Cardiac fibroblast (primary cell): ENCODE measurements at regions not wholly inside any gene's neighbourhood (a gene's known extent, or its start where the extent isn't known, plus 50 kb on each side); places are given as distances from the start of the nearest gene placed in this dataset.

ENCODE experiments used
- DNase-seq, 2 donors: peaks; one replicate each; pipeline versions ENCODE4 v3.0.0 to v3.0.0-alpha.2; 2010; ENCODE audit warnings: low read depth in 2 of 2
- H3K4me3 ChIP-seq, 2 donors: replicated peaks in 1 of 2; 1 replicate in 1 of 2; 2 replicates in 1 of 2; pipeline ENCODE4 v1.5.1; 2011; ENCODE audit warnings: low read depth in 2 of 2, low read length in 2 of 2, mild to moderate bottlenecking in 2 of 2, moderate library complexity in 1 of 2
- TF ChIP-seq, protein P1 (sequence below): IDR thresholded peaks from one replicate; pipeline ENCODE4 v1.5.1; 2011; ENCODE audit warnings: low read depth, mild to moderate bottlenecking, low read length, inconsistent platforms

DNA sequence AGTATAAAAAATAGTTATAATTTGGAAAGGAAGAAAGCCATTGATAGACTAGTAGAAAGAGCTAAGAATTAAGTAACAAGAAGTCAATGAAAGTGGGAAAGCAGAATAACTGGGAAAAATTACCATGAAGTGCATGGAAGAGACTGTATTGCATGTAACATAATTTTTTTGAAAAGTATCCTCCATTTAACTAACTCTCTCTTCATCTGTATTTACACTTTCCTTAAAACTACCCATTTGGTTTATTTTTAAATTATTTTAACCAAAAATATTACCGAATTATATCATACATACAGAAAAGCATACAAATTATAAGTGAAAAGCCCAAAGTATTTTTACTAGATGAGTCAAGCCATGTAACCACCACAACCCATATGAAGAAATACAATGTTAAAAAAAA, 1009.9 kb upstream of the SEMA6D start:
- DNase-seq: no peak
- TF ChIP-seq, protein P1, sequence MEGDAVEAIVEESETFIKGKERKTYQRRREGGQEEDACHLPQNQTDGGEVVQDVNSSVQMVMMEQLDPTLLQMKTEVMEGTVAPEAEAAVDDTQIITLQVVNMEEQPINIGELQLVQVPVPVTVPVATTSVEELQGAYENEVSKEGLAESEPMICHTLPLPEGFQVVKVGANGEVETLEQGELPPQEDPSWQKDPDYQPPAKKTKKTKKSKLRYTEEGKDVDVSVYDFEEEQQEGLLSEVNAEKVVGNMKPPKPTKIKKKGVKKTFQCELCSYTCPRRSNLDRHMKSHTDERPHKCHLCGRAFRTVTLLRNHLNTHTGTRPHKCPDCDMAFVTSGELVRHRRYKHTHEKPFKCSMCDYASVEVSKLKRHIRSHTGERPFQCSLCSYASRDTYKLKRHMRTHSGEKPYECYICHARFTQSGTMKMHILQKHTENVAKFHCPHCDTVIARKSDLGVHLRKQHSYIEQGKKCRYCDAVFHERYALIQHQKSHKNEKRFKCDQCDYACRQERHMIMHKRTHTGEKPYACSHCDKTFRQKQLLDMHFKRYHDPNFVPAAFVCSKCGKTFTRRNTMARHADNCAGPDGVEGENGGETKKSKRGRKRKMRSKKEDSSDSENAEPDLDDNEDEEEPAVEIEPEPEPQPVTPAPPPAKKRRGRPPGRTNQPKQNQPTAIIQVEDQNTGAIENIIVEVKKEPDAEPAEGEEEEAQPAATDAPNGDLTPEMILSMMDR: no peak
- H3K4me3 ChIP-seq: no peak overlapping the region

DNA sequence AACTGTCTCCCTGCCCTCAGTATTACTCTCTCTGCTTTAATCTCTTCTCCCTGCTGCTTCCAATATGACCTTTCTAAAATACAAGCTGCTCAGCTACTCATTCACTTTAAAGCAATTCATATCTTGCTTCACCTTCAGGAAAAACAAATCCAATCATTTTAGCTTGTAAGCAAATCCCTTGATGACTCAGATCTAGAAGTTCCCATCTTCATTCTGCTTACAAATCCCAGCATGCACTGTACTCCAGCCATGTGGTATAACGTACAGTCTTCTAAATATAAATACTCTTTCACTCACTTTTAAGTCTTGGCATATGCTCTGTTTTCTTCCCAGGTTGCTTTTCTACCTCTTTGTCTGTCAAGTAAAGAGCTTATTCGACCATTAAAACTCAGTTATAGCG, 1009.1 kb upstream of the SEMA6D start:
- TF ChIP-seq, protein P1: no peak
- no peak for DNase-seq
- no peak overlapping the region for H3K4me3 ChIP-seq

- no peak for DNase-seq
Observed at GRCh38 chr15:46709460-46710083, 1007.7 kb upstream of the SEMA6D start.

GRCh38 chr15:46710401-46710960, 1006.8 kb upstream of the SEMA6D start:
- TF ChIP-seq, protein P1: no peak
- no peak for DNase-seq
- no peak overlapping the region for H3K4me3 ChIP-seq

More at GRCh38 chr15:46709460-46710083, 1007.7 kb upstream of the SEMA6D start:
- TF ChIP-seq, protein P1: no peak
- H3K4me3 ChIP-seq: no peak overlapping the region

DNA sequence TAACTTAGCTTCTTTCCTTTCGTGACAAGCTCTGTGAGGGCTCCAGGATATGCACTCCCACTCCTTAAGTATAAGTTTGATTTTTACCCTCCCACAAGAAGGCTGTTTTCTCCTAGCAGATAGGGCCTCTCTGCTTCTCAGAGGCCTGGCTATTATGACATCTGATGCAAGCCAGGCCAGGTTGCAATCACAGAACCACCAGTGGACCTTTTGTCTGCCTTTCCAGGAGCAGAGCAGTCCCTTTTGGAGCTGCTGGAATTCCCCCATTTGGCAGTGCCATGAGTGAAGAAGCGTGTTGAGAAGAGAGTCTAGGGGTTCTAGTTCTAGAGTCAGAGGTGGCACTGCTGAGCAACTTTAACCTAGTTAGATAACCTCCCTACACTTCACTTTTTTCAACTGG, 1004.3 kb upstream of the SEMA6D start:
- H3K4me3 ChIP-seq: no peak overlapping the region
- no peak for DNase-seq
- TF ChIP-seq, protein P1: no peak

DNA sequence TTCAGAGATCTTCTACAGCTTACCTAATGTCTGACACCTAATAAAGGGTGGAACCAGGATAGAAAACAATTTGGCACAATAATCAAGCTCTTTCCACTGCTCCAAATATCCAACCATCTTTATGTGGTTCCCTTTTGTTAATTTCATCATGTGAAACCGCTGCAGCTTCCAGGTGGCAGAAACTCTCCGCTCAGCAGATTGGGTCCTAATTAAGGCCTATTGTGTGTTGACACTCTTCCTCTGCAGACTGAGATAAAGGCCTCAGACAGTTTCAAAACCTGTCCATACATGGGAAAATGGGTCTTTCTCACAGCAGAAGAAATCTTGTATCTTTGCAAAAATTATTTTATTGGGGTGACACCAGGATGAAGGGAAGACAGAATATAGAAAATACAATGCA, 1002.4 kb upstream of the SEMA6D start:
- DNase-seq: no peak
- TF ChIP-seq, protein P1: no peak
- H3K4me3 ChIP-seq: no peak overlapping the region

- TF ChIP-seq, protein P1: no peak
- no peak for DNase-seq
- H3K4me3 ChIP-seq: no peak overlapping the region
Observed at GRCh38 chr15:46723308-46723707, 994.0 kb upstream of the SEMA6D start.
